GM12874 (cell line): ENCODE measurements at regions not wholly inside any gene's neighbourhood (a gene's known extent, or its start where the extent isn't known, plus 50 kb on each side); places are given as distances from the start of the nearest gene placed in this dataset.

Source experiments
- CTCF ChIP-seq: IDR thresholded peaks from 2 replicates; pipeline ENCODE4 v1.5.1; 2011; ENCODE audit warnings: low read depth, mild to moderate bottlenecking, control low read depth, low read length, moderate library complexity; ENCODE audit not compliant: insufficient read depth

- TF ChIP-seq CTCF = no peak
Observed at GRCh38 chr20:51979226-51979625, 176.9 kb upstream of the SALL4 start.

- TF ChIP-seq CTCF = no peak
Observed at GRCh38 chr20:51978070-51978501, 175.8 kb upstream of the SALL4 start.

- no peak for TF ChIP-seq CTCF
Observed at GRCh38 chr20:51972056-51972455, 169.7 kb upstream of the SALL4 start.

- TF ChIP-seq CTCF = no peak
Observed at GRCh38 chr20:51970858-51971257, 168.5 kb upstream of the SALL4 start.

- TF ChIP-seq CTCF = no peak
Observed at GRCh38 chr20:51969191-51969590, 166.9 kb upstream of the SALL4 start.

- TF ChIP-seq CTCF = no peak
Observed at GRCh38 chr20:51968151-51968550, 165.8 kb upstream of the SALL4 start.

GRCh38 chr20:51966296-51966971 is 164.1 kb upstream of the SALL4 start:
- peak; percentile 58; the same call in 1 of the 2 replicates for TF ChIP-seq CTCF
